ENCODE measurements at regions not wholly inside any gene's neighbourhood (a gene's known extent, or its start where the extent isn't known, plus 50 kb on each side); places are given as distances from the start of the nearest gene placed in this dataset.

GRCh38 chr10:105743343-105744056 lies 1102.4 kb downstream of the SORCS3 start:
- Histone ChIP-seq H3K27me3 (ENCODE audit: insufficient read depth, low read length) (no peaks in the 10 kb centered on the region), H2BK120ac (ENCODE audit: insufficient read depth, low read length, poor library complexity) (no peak overlapping the region), H3K4me3 (ENCODE audit: low read depth, low read length) (no peak overlapping the region), H3K9ac (ENCODE audit: low read length) (no peak overlapping the region), H3K18ac (ENCODE audit: low read length) (no peak overlapping the region), H4K12ac (ENCODE audit: low read depth, low read length) (no peak overlapping the region), H3K4me2 (ENCODE audit: low read length) (no peak overlapping the region), H3K79me2 (ENCODE audit: control insufficient read depth, insufficient read depth, low read length, poor library complexity) (no peaks in the 10 kb centered on the region), H3K79me1 (ENCODE audit: low read length) (no peaks in the 10 kb centered on the region), H2BK5ac (ENCODE audit: low read depth, low read length, poor library complexity) (no peak overlapping the region), H4K8ac (ENCODE audit: low read depth, low read length) (no peak overlapping the region), H3K36me3 (ENCODE audit: control insufficient read depth in 1 of 2, insufficient read depth in 2 of 2, low read length in 2 of 2) (no peaks in the 10 kb centered on the region), H4K91ac (ENCODE audit: low read depth, low read length) (no peak overlapping the region), H3K4ac (ENCODE audit: low read depth, low read length) (no peak overlapping the region), H3K14ac (ENCODE audit: low read length) (no peak overlapping the region), H2AK5ac (ENCODE audit: low read length) (no peak overlapping the region), H3K9me3 (ENCODE audit: insufficient read depth, low read depth, low read length) (no peaks in the 10 kb centered on the region), H3K4me1 (ENCODE audit: control insufficient read depth in 1 of 2, insufficient read depth in 2 of 2, low read length in 2 of 2) (no peaks in the 10 kb centered on the region), H3K27ac (ENCODE audit: low read depth, low read length) (no peak overlapping the region), H3K23ac (ENCODE audit: low read length) (no peak overlapping the region), H2BK12ac (ENCODE audit: low read length) (no peak overlapping the region), H2AFZ (ENCODE audit: insufficient read depth, low read length, poor library complexity) (no peak overlapping the region)
- WGBS (ENCODE audit: extremely low coverage, insufficient coverage, insufficient read length), result no CpG with 5 or more reads among the region's 4 CpGs
- DNase-seq, result no peak

- Histone ChIP-seq H3K14ac (ENCODE audit: low read length) (no peak overlapping the region), H4K91ac (ENCODE audit: low read depth, low read length) (no peak overlapping the region), H3K9me3 (ENCODE audit: insufficient read depth, low read depth, low read length) (no peaks in the 10 kb centered on the region), H3K4me3 (ENCODE audit: low read depth, low read length) (no peak overlapping the region), H3K4ac (ENCODE audit: low read depth, low read length) (no peak overlapping the region), H3K18ac (ENCODE audit: low read length) (no peak overlapping the region), H3K36me3 (ENCODE audit: control insufficient read depth in 1 of 2, insufficient read depth in 2 of 2, low read length in 2 of 2) (no peaks in the 10 kb centered on the region), H4K8ac (ENCODE audit: low read depth, low read length) (no peak overlapping the region), H3K23ac (ENCODE audit: low read length) (no peak overlapping the region), H4K12ac (ENCODE audit: low read depth, low read length) (no peak overlapping the region), H3K27me3 (ENCODE audit: insufficient read depth, low read length) (no peaks in the 10 kb centered on the region), H2BK120ac (ENCODE audit: insufficient read depth, low read length, poor library complexity) (no peak overlapping the region), H3K4me2 (ENCODE audit: low read length) (no peak overlapping the region), H2BK12ac (ENCODE audit: low read length) (no peak overlapping the region), H3K79me1 (ENCODE audit: low read length) (no peaks in the 10 kb centered on the region), H2AFZ (ENCODE audit: insufficient read depth, low read length, poor library complexity) (no peak overlapping the region), H3K79me2 (ENCODE audit: control insufficient read depth, insufficient read depth, low read length, poor library complexity) (no peaks in the 10 kb centered on the region), H2BK5ac (ENCODE audit: low read depth, low read length, poor library complexity) (no peak overlapping the region), H3K27ac (ENCODE audit: low read depth, low read length) (no peak overlapping the region), H3K4me1 (ENCODE audit: control insufficient read depth in 1 of 2, insufficient read depth in 2 of 2, low read length in 2 of 2) (no peaks in the 10 kb centered on the region), H2AK5ac (ENCODE audit: low read length) (no peak overlapping the region), H3K9ac (ENCODE audit: low read length) (no peak overlapping the region)
- WGBS (ENCODE audit: extremely low coverage, insufficient coverage, insufficient read length), result no CpG with 5 or more reads among the region's 1 CpG
- DNase-seq, result no peak
Observed at GRCh38 chr10:105742923-105743322, 1101.8 kb downstream of the SORCS3 start.

GRCh38 chr10:105742184-105742583 lies 1101.1 kb downstream of the SORCS3 start:
- Histone ChIP-seq H2BK120ac (ENCODE audit: insufficient read depth, low read length, poor library complexity) (no peak overlapping the region), H3K79me2 (ENCODE audit: control insufficient read depth, insufficient read depth, low read length, poor library complexity) (no peaks in the 10 kb centered on the region), H2BK12ac (ENCODE audit: low read length) (no peak overlapping the region), H3K4me3 (ENCODE audit: low read depth, low read length) (no peak overlapping the region), H4K8ac (ENCODE audit: low read depth, low read length) (no peak overlapping the region), H3K23ac (ENCODE audit: low read length) (no peak overlapping the region), H3K9me3 (ENCODE audit: insufficient read depth, low read depth, low read length) (no peaks in the 10 kb centered on the region), H4K12ac (ENCODE audit: low read depth, low read length) (no peak overlapping the region), H3K18ac (ENCODE audit: low read length) (no peak overlapping the region), H3K27ac (ENCODE audit: low read depth, low read length) (no peak overlapping the region), H3K27me3 (ENCODE audit: insufficient read depth, low read length) (no peaks in the 10 kb centered on the region), H2AFZ (ENCODE audit: insufficient read depth, low read length, poor library complexity) (no peak overlapping the region), H3K79me1 (ENCODE audit: low read length) (no peaks in the 10 kb centered on the region), H3K4me2 (ENCODE audit: low read length) (no peak overlapping the region), H4K91ac (ENCODE audit: low read depth, low read length) (no peak overlapping the region), H3K4me1 (ENCODE audit: control insufficient read depth in 1 of 2, insufficient read depth in 2 of 2, low read length in 2 of 2) (no peaks in the 10 kb centered on the region), H3K9ac (ENCODE audit: low read length) (no peak overlapping the region), H2AK5ac (ENCODE audit: low read length) (no peak overlapping the region), H3K14ac (ENCODE audit: low read length) (no peak overlapping the region), H2BK5ac (ENCODE audit: low read depth, low read length, poor library complexity) (no peak overlapping the region), H3K36me3 (ENCODE audit: control insufficient read depth in 1 of 2, insufficient read depth in 2 of 2, low read length in 2 of 2) (no peaks in the 10 kb centered on the region), H3K4ac (ENCODE audit: low read depth, low read length) (no peak overlapping the region)
- WGBS (ENCODE audit: extremely low coverage, insufficient coverage, insufficient read length), result no CpG with 5 or more reads among the region's 1 CpG
- DNase-seq, result no peak

- no peak overlapping the region for H2BK5ac ChIP-seq (ENCODE audit: low read depth, low read length, poor library complexity)
- H3K4me2 ChIP-seq (ENCODE audit: low read length), result no peak overlapping the region
- H3K27ac ChIP-seq (ENCODE audit: low read depth, low read length), result no peak overlapping the region
- H3K79me2 ChIP-seq (ENCODE audit: control insufficient read depth, insufficient read depth, low read length, poor library complexity), result no peaks in the 10 kb centered on the region
- no CpG with 5 or more reads among the region's 2 CpGs for WGBS (ENCODE audit: extremely low coverage, insufficient coverage, insufficient read length)
- H2AK5ac ChIP-seq (ENCODE audit: low read length), result no peak overlapping the region
- no peak overlapping the region for H3K14ac ChIP-seq (ENCODE audit: low read length)
- no peak overlapping the region for H2BK120ac ChIP-seq (ENCODE audit: insufficient read depth, low read length, poor library complexity)
- H4K8ac ChIP-seq (ENCODE audit: low read depth, low read length), result no peak overlapping the region
- no peak for DNase-seq
- no peaks in the 10 kb centered on the region for H3K4me1 ChIP-seq (ENCODE audit: control insufficient read depth in 1 of 2, insufficient read depth in 2 of 2, low read length in 2 of 2)
- H4K91ac ChIP-seq (ENCODE audit: low read depth, low read length), result no peak overlapping the region
- no peak overlapping the region for H3K18ac ChIP-seq (ENCODE audit: low read length)
- no peak overlapping the region for H3K4me3 ChIP-seq (ENCODE audit: low read depth, low read length)
- no peak overlapping the region for H3K4ac ChIP-seq (ENCODE audit: low read depth, low read length)
- no peak overlapping the region for H4K12ac ChIP-seq (ENCODE audit: low read depth, low read length)
- H3K9me3 ChIP-seq (ENCODE audit: insufficient read depth, low read depth, low read length), result no peaks in the 10 kb centered on the region
- no peak overlapping the region for H2BK12ac ChIP-seq (ENCODE audit: low read length)
- H2AFZ ChIP-seq (ENCODE audit: insufficient read depth, low read length, poor library complexity), result no peak overlapping the region
- no peaks in the 10 kb centered on the region for H3K79me1 ChIP-seq (ENCODE audit: low read length)
- no peaks in the 10 kb centered on the region for H3K27me3 ChIP-seq (ENCODE audit: insufficient read depth, low read length)
- H3K36me3 ChIP-seq (ENCODE audit: control insufficient read depth in 1 of 2, insufficient read depth in 2 of 2, low read length in 2 of 2), result no peaks in the 10 kb centered on the region
- no peak overlapping the region for H3K9ac ChIP-seq (ENCODE audit: low read length)
- no peak overlapping the region for H3K23ac ChIP-seq (ENCODE audit: low read length)
Observed at GRCh38 chr10:105734479-105734878, 1093.4 kb downstream of the SORCS3 start.

Data from trophoblast cell (in vitro differentiated cells and primary cell).